ENCODE measurements at regions not wholly inside any gene's neighbourhood (a gene's known extent, or its start where the extent isn't known, plus 50 kb on each side); places are given as distances from the start of the nearest gene placed in this dataset.

DNA sequence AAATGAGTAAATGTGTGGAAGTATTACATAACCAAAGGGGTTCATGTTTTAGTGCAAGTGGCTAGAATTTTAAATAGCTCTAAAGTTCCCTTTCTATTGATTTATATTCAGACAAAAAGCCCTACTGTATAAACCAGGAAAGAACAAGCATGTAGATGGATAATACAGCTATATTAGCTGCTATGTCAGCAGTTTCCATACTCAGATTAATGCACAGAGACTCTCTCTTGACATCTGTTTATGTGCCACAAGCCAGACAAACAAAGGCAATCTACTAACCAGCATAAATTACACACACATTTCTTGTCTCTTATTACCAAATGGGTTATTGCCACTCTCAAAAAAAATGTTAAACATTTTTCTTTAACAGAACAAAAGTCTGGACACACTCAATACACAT lies 760.1 kb upstream of the NECTIN3 start:
- H4K5ac ChIP-seq (ENCODE audit: insufficient read length, low read depth, low read length) = no peak overlapping the region
- no peak overlapping the region for H3K4me2 ChIP-seq (ENCODE audit: insufficient read depth, insufficient read length, low read length)
- TF ChIP-seq, protein P1, sequence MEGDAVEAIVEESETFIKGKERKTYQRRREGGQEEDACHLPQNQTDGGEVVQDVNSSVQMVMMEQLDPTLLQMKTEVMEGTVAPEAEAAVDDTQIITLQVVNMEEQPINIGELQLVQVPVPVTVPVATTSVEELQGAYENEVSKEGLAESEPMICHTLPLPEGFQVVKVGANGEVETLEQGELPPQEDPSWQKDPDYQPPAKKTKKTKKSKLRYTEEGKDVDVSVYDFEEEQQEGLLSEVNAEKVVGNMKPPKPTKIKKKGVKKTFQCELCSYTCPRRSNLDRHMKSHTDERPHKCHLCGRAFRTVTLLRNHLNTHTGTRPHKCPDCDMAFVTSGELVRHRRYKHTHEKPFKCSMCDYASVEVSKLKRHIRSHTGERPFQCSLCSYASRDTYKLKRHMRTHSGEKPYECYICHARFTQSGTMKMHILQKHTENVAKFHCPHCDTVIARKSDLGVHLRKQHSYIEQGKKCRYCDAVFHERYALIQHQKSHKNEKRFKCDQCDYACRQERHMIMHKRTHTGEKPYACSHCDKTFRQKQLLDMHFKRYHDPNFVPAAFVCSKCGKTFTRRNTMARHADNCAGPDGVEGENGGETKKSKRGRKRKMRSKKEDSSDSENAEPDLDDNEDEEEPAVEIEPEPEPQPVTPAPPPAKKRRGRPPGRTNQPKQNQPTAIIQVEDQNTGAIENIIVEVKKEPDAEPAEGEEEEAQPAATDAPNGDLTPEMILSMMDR (conservative IDR thresholded peaks at IDR 0.05) = no peak
- no peak overlapping the region for H3K27ac ChIP-seq (ENCODE audit: insufficient read length, low read depth, low read length)
- H3K4ac ChIP-seq (ENCODE audit: low read depth, low read length) = no peak overlapping the region
- H2BK15ac ChIP-seq (ENCODE audit: low read depth, low read length) = no peak overlapping the region
- no peaks in the 10 kb centered on the region for H3K9me3 ChIP-seq (ENCODE audit: control insufficient read depth, low read depth, low read length)
- peaks cover 0 to 2% of the 10 kb centered on the region in 2 experiments; a peak in 1 of 4 replicates for H3K4me1 Mint-ChIP-seq
- H3K14ac ChIP-seq (ENCODE audit: insufficient read depth, low read length) = no peak overlapping the region
- H2AFZ ChIP-seq (ENCODE audit: low read length) = no peak overlapping the region
- H3K18ac ChIP-seq (ENCODE audit: insufficient read length, low read depth, low read length) = no peak overlapping the region
- no peaks in the 10 kb centered on the region for H3K79me2 ChIP-seq (ENCODE audit: insufficient read depth, low read length)
- no peak overlapping the region for H4K8ac ChIP-seq (replicated peaks; ENCODE audit: insufficient read length, low read depth, low read length)
- H3K9me3 Mint-ChIP-seq = no peaks in the 10 kb centered on the region
- H3K27ac Mint-ChIP-seq = no peak overlapping the region
- no peak overlapping the region for H3K56ac ChIP-seq (ENCODE audit: insufficient read length, low read depth, low read length)
- no peaks in the 10 kb centered on the region for H3K36me3 Mint-ChIP-seq (ENCODE audit: insufficient read depth in 1 of 3, low read depth in 3 of 3)
- no peak overlapping the region for H2BK12ac ChIP-seq (ENCODE audit: insufficient read length, low read depth, low read length)
- no peak overlapping the region for H2BK20ac ChIP-seq (ENCODE audit: low read depth, low read length, poor library complexity, severe bottlenecking)
- no peak overlapping the region for H2BK120ac ChIP-seq (ENCODE audit: low read depth, low read length, poor library complexity, severe bottlenecking)
- H2AK5ac ChIP-seq (ENCODE audit: insufficient read length, low read length) = no peak overlapping the region
- no peak overlapping the region for H4K91ac ChIP-seq (ENCODE audit: insufficient read length, low read depth, low read length)
- no peaks in the 10 kb centered on the region for H3K27me3 Mint-ChIP-seq (ENCODE audit: low read depth)
- no peak overlapping the region for H3K23ac ChIP-seq (ENCODE audit: insufficient read length, low read depth, low read length)
- H3T11ph ChIP-seq (ENCODE audit: low read length) = no peak overlapping the region
- no peak overlapping the region for H2BK5ac ChIP-seq (ENCODE audit: insufficient read length, low read length)
- H3K27me3 ChIP-seq (ENCODE audit: insufficient read depth, low read length) = no peaks in the 10 kb centered on the region
- DNase-seq = no peak
- no peaks in the 10 kb centered on the region for H4K20me1 ChIP-seq (ENCODE audit: control insufficient read depth, insufficient read depth, insufficient read length)
- H3K4me1 ChIP-seq (ENCODE audit: insufficient read depth, low read length) = no peaks in the 10 kb centered on the region
- no peak overlapping the region for H3K9ac ChIP-seq (ENCODE audit: extremely low read depth, insufficient read length, low read length)
- no peaks in the 10 kb centered on the region for H3K23me2 ChIP-seq (ENCODE audit: insufficient read length, low read depth, low read length, poor library complexity, severe bottlenecking)
- no peaks in the 10 kb centered on the region for H3K79me1 ChIP-seq (ENCODE audit: insufficient read depth, low read depth, low read length, poor library complexity, severe bottlenecking)
- no peak overlapping the region for H3K4me3 Mint-ChIP-seq

Measured in H9 (cell line).